OCI-LY3 (cell line): ENCODE measurements at regions not wholly inside any gene's neighbourhood (a gene's known extent, or its start where the extent isn't known, plus 50 kb on each side); places are given as distances from the start of the nearest gene placed in this dataset.

Source experiments
- H2AFZ ChIP-seq: fragments of 200-600, 300-600 bp; shearing (Covaris generic); 2 replicates; pipeline ENCODE4 v1.6.0; 2014; ENCODE audit warnings: antibody characterized with exemption, low read depth, low read length
- H3K27ac ChIP-seq: fragments of 200-600, 300-600 bp; sonication (generic); 2 replicates; pipeline ENCODE4 v1.5.1; 2014; ENCODE audit warnings: mild to moderate bottlenecking, low read length, moderate library complexity, mixed read lengths
- H3K27me3 ChIP-seq: fragments of 200-600, 300-600 bp; sonication (generic); 2 replicates; pipeline ENCODE4 v1.6.1; 2014; ENCODE audit warnings: low read depth, low read length, mixed read lengths
- H3K36me3 ChIP-seq: fragments of 200-600, 300-600 bp; sonication (generic); replicated peaks from 2 replicates; pipeline ENCODE3; 2014; ENCODE audit warnings: low read depth, low read length, mixed read lengths
- H3K4me1 ChIP-seq: fragments of 300-600, 200-600 bp; sonication (generic); 2 replicates; pipeline ENCODE4 v1.6.1; 2014; ENCODE audit warnings: low read length, mixed read lengths
- H3K4me2 ChIP-seq: fragments of 200-600, 300-600 bp; sonication (generic); 2 replicates; pipeline ENCODE4 v1.6.1; 2014; ENCODE audit warnings: low read length, mixed read lengths
- H3K4me3 ChIP-seq: fragments of 300-600, 200-600 bp; sonication (generic); 2 replicates; pipeline ENCODE4 v1.5.1; 2014; ENCODE audit warnings: antibody characterized with exemption, mild to moderate bottlenecking, low read length, moderate library complexity
- H3K79me2 ChIP-seq: fragments of 300-600, 200-600 bp; shearing (Covaris generic); 2 replicates; pipeline ENCODE4 v1.6.1; 2014; ENCODE audit warnings: mild to moderate bottlenecking, low read length, mixed read lengths
- H3K9ac ChIP-seq: fragments of 300-600, 200-600 bp; shearing (Covaris generic); 2 replicates; pipeline ENCODE4 v1.6.0; 2014; ENCODE audit warnings: mild to moderate bottlenecking, low read length, moderate library complexity
- H3K9me3 ChIP-seq: fragments of 200-600, 300-600 bp; shearing (Covaris generic); 2 replicates; pipeline ENCODE4 v1.6.1; 2014; ENCODE audit warnings: low read length, mixed read lengths; ENCODE audit not compliant: insufficient read depth
- H4K20me1 ChIP-seq: fragments of 200-600, 300-600 bp; sonication (generic); 2 replicates; pipeline ENCODE4 v1.6.1; 2016; ENCODE audit warnings: low read length, mixed read lengths; ENCODE audit not compliant: insufficient read depth
- EZH2phosphoT487 ChIP-seq: fragments of 200-600 bp; shearing (Covaris generic); IDR thresholded peaks from 2 replicates; pipeline ENCODE4 v1.6.1; 2018; ENCODE audit warnings: antibody characterized with exemption, mixed run types, low read depth
- TF ChIP-seq, protein P1 (sequence below): fragments of 200-600, 300-600 bp; sonication (generic); IDR thresholded peaks from 2 replicates; pipeline ENCODE4 v1.5.1; 2014; ENCODE audit warnings: antibody characterized with exemption, low read length, low read depth

DNA sequence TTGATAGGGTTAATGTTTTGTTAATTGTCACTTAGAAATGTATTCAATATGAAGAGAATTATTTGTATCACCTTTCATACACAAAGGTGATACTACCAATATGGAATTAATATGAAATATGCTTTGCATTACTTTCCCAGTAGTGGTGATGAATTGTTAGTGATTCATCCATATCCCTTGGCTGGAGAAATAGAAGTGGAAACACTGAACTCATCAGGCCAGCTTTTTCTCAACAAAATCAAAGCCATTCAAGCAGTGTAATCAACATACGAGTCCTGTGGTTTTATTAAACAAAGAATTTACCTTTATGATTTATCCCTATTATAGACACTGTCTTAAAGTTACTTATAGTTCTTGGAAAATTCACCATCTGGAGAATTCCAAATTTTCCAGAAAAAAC lies 264.0 kb upstream of the MEF2C start:
- no peaks in the 10 kb centered on the region for H3K27me3 ChIP-seq
- H3K36me3 ChIP-seq = no peaks in the 10 kb centered on the region
- no peak overlapping the region for H3K4me3 ChIP-seq
- H3K27ac ChIP-seq = no peak overlapping the region
- H3K9me3 ChIP-seq = no peaks in the 10 kb centered on the region
- H3K9ac ChIP-seq = no peak overlapping the region
- no peak overlapping the region for H2AFZ ChIP-seq
- H3K79me2 ChIP-seq = no peaks in the 10 kb centered on the region
- H4K20me1 ChIP-seq = no peaks in the 10 kb centered on the region
- no peaks in the 10 kb centered on the region for H3K4me1 ChIP-seq
- no peak overlapping the region for H3K4me2 ChIP-seq
- TF ChIP-seq, protein P1, sequence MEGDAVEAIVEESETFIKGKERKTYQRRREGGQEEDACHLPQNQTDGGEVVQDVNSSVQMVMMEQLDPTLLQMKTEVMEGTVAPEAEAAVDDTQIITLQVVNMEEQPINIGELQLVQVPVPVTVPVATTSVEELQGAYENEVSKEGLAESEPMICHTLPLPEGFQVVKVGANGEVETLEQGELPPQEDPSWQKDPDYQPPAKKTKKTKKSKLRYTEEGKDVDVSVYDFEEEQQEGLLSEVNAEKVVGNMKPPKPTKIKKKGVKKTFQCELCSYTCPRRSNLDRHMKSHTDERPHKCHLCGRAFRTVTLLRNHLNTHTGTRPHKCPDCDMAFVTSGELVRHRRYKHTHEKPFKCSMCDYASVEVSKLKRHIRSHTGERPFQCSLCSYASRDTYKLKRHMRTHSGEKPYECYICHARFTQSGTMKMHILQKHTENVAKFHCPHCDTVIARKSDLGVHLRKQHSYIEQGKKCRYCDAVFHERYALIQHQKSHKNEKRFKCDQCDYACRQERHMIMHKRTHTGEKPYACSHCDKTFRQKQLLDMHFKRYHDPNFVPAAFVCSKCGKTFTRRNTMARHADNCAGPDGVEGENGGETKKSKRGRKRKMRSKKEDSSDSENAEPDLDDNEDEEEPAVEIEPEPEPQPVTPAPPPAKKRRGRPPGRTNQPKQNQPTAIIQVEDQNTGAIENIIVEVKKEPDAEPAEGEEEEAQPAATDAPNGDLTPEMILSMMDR = no peak
- TF ChIP-seq EZH2phosphoT487 = no peak

DNA sequence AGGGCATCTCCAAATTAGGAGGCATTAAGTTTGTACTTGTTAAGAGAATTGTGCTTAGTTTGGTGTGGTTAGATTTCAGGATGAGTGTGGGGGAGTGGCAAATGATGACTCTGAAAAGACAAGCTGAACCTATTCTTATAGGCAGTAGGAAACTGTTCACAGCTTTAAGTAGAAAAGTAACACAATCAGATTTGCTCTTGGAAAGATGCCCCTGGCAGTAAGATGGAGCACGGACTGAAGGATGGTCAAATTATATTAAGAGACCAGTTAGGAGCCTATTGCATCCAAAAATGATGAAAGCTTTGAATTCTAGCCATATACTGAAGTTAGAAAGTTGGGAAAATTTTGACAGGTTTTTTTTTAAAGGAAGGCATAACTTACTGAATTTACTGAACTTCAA lies 254.2 kb upstream of the MEF2C start:
- no peak overlapping the region for H3K4me3 ChIP-seq
- no peaks in the 10 kb centered on the region for H3K79me2 ChIP-seq

GRCh38 chr5:89133975-89134374 lies 251.0 kb upstream of the MEF2C start:
- Histone ChIP-seq H4K20me1 (no peaks in the 10 kb centered on the region), H2AFZ (no peak overlapping the region), H3K4me3 (no peak overlapping the region), H3K9me3 (no peaks in the 10 kb centered on the region), H3K4me2 (no peak overlapping the region), H3K27me3 (no peaks in the 10 kb centered on the region), H3K79me2 (no peaks in the 10 kb centered on the region), H3K27ac (no peak overlapping the region), H3K9ac (no peak overlapping the region), H3K36me3 (no peaks in the 10 kb centered on the region), H3K4me1 (peaks cover 8% of the 10 kb centered on the region)
- TF ChIP-seq, protein P1 = no peak
- no peak for TF ChIP-seq EZH2phosphoT487

More for the DNA sequence above, 254.2 kb upstream of the MEF2C start:
- Histone ChIP-seq H3K4me1 (peaks cover 8% of the 10 kb centered on the region), H4K20me1 (no peaks in the 10 kb centered on the region), H3K27ac (no peak overlapping the region), H3K27me3 (no peaks in the 10 kb centered on the region), H3K9me3 (no peaks in the 10 kb centered on the region), H3K36me3 (no peaks in the 10 kb centered on the region), H3K4me2 (no peak overlapping the region), H2AFZ (no peak overlapping the region), H3K9ac (no peak overlapping the region)
- TF ChIP-seq, protein P1 = no peak
- TF ChIP-seq EZH2phosphoT487 = no peak

GRCh38 chr5:89133129-89133528 lies 250.1 kb upstream of the MEF2C start:
- H3K4me3 ChIP-seq = no peak overlapping the region
- no peak overlapping the region for H3K27ac ChIP-seq
- no peaks in the 10 kb centered on the region for H3K27me3 ChIP-seq
- peaks cover 8% of the 10 kb centered on the region for H3K4me1 ChIP-seq
- no peaks in the 10 kb centered on the region for H3K36me3 ChIP-seq
- no peak overlapping the region for H3K9ac ChIP-seq
- no peaks in the 10 kb centered on the region for H3K79me2 ChIP-seq
- H4K20me1 ChIP-seq = no peaks in the 10 kb centered on the region
- TF ChIP-seq, protein P1 = no peak
- TF ChIP-seq EZH2phosphoT487 = no peak
- H3K4me2 ChIP-seq = no peak overlapping the region
- no peak overlapping the region for H2AFZ ChIP-seq
- no peaks in the 10 kb centered on the region for H3K9me3 ChIP-seq
